ENCODE measurements at regions not wholly inside any gene's neighbourhood (a gene's known extent, or its start where the extent isn't known, plus 50 kb on each side); places are given as distances from the start of the nearest gene placed in this dataset.
"Not testable (repeated sequence)": the region's sequence is repeated elsewhere in the genome, so short reads cannot be mapped to it uniquely, and the experiment has no call there.

GRCh38 chr10:30560326-30560725, 69.2 kb downstream of the LYZL2 start:
- no peak for DNase-seq

GRCh38 chr10:30559180-30559579, 70.4 kb downstream of the LYZL2 start:
- DNase-seq: no peak

- no peak for DNase-seq
Observed at GRCh38 chr10:30558411-30558810, 71.1 kb downstream of the LYZL2 start.

GRCh38 chr10:30557884-30558283, 71.7 kb downstream of the LYZL2 start:
- no peak for DNase-seq

- no peak for DNase-seq
Observed at GRCh38 chr10:30556189-30556588, 73.4 kb downstream of the LYZL2 start.

- no peak for DNase-seq
Observed at GRCh38 chr10:30555465-30555864, 74.1 kb downstream of the LYZL2 start.

- no peak for DNase-seq
Observed at GRCh38 chr10:30554440-30554825, 75.1 kb downstream of the LYZL2 start.

- DNase-seq: no peak
Observed at GRCh38 chr10:30553626-30554439, 75.7 kb downstream of the LYZL2 start.

- DNase-seq: no peak
Observed at GRCh38 chr10:30553018-30553625, 76.4 kb downstream of the LYZL2 start.

GRCh38 chr10:30550967-30551815, 78.4 kb downstream of the LYZL2 start:
- no peak for DNase-seq

- DNase-seq: not testable (repeated sequence)
Observed at GRCh38 chr10:30549134-30549687, 80.3 kb downstream of the LYZL2 start.

GRCh38 chr10:30546511-30546910, 83.0 kb downstream of the LYZL2 start:
- no peak for DNase-seq

- DNase-seq: no peak
Observed at GRCh38 chr10:30542895-30543288, 86.7 kb downstream of the LYZL2 start.

GRCh38 chr10:30542001-30542894, 87.3 kb downstream of the LYZL2 start:
- no peak for DNase-seq

- DNase-seq: no peak
Observed at GRCh38 chr10:30540276-30540675, 89.3 kb downstream of the LYZL2 start.

- DNase-seq: no peak
Observed at GRCh38 chr10:30538086-30538485, 91.5 kb downstream of the LYZL2 start.

- DNase-seq: no peak
Observed at GRCh38 chr10:30537586-30537985, 92.0 kb downstream of the LYZL2 start.

- not testable (repeated sequence) for DNase-seq
Observed at GRCh38 chr10:30537158-30537557, 92.4 kb downstream of the LYZL2 start.

GRCh38 chr10:30536578-30536977, 93.0 kb downstream of the LYZL2 start:
- no peak for DNase-seq

GRCh38 chr10:30535677-30536076, 93.9 kb downstream of the LYZL2 start:
- DNase-seq: no peak

- DNase-seq: peak; percentile 37 to 50
Observed at GRCh38 chr10:30534465-30535144, 94.9 kb downstream of the LYZL2 start.
